MG63 (cell line): ENCODE measurements at regions not wholly inside any gene's neighbourhood (a gene's known extent, or its start where the extent isn't known, plus 50 kb on each side); places are given as distances from the start of the nearest gene placed in this dataset.
"Not testable (repeated sequence)": the region's sequence is repeated elsewhere in the genome, so short reads cannot be mapped to it uniquely, and the experiment has no call there.

Experiments used
- DNase-seq: peaks from one replicate; pipeline ENCODE4 v3.0.0-alpha.2; 2020
- H3K27me3 ChIP-seq: fragments of 250-450 bp; sonication (Bioruptor Pico); 2 replicates; pipeline ENCODE4 v1.5.1; 2020; ENCODE audit warnings: mild to moderate bottlenecking, moderate library complexity
- H3K36me3 ChIP-seq: fragments of 250-450 bp; sonication (Bioruptor Pico); 2 replicates; pipeline ENCODE4 v1.5.1; 2020; ENCODE audit warnings: mild to moderate bottlenecking, moderate library complexity
- H3K4me3 ChIP-seq: fragments of 250-450 bp; sonication (Bioruptor Pico); 2 replicates; pipeline ENCODE4 v1.5.1; 2020; ENCODE audit warnings: mild to moderate bottlenecking, moderate library complexity
- H3K9me3 ChIP-seq: fragments of 250-450 bp; sonication (Bioruptor Pico); 2 replicates; pipeline ENCODE4 v1.5.1; 2020; ENCODE audit warnings: mild to moderate bottlenecking, moderate library complexity

DNA sequence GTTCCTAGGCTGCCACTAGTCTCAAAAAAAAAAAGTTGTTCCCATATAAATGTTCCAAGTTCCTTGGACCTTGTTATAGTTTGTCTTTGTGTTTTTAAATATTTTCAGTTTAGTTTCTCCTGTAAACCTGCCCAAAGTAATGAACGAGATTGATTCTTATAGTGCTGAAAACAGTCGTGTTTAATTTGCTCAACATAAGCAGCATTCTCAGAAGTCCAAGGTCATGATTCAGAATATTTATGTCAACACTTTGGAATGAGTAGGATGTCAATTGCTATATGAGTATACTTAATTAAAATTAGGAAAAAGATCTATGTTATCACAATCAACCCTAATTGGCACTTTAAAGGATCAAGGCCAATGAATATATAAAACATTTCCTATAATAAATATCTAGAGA lies 510.9 kb downstream of the PPP4R3C start:
- Histone ChIP-seq H3K9me3 (no peaks in the 10 kb centered on the region), H3K36me3 (no peaks in the 10 kb centered on the region), H3K27me3 (no peaks in the 10 kb centered on the region), H3K4me3 (no peak overlapping the region)
- no peak for DNase-seq

DNA sequence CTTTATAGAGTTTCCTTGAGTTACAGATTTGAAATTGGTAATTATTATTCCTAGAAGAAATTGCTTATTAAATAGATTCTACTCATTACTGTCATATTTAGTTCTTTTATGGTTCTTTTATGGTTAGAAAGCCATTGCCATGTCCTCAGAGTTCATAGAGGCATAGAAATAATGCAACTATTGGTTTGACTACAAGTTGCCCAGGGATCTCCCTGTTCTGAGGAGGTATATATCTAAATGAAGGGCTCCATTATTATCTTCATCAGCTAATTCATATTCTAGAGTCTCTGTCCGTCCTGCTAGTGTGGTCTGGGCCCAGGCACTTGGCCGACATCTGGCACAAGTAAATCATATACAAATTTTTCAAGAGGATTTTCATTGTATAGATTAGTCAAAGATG lies 535.7 kb downstream of the PPP4R3C start:
- no peaks in the 10 kb centered on the region for H3K36me3 ChIP-seq
- no peaks in the 10 kb centered on the region for H3K9me3 ChIP-seq

GRCh38 chrX:26925088-26925487 lies 538.1 kb downstream of the PPP4R3C start:
- H3K4me3 ChIP-seq = no peak overlapping the region
- DNase-seq = no peak
- no peaks in the 10 kb centered on the region for H3K9me3 ChIP-seq
- H3K36me3 ChIP-seq = no peaks in the 10 kb centered on the region
- no peaks in the 10 kb centered on the region for H3K27me3 ChIP-seq

More for the DNA sequence above, 535.7 kb downstream of the PPP4R3C start:
- H3K4me3 ChIP-seq = no peak overlapping the region
- DNase-seq = no peak
- H3K27me3 ChIP-seq = no peaks in the 10 kb centered on the region

DNA sequence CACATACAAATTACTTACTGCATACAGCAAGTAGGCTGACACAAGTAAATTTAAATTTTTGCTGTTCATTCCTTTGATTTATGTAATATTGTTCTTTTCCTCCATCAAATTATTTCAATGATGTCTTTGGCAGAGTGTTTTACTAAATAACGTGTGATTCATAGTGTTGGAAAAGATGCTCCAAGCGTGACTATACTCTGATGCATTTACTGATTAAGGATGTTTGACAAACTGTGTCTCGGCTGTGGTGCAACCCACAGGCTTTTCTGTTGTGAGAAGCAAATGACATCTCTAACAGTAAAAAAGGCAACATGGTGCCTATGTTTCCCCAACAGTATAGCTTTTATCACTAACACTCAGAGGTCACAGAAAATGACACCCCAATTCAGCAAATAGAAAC lies 540.9 kb downstream of the PPP4R3C start:
- peak; percentile 17 for DNase-seq
- no peak overlapping the region for H3K4me3 ChIP-seq
- no peaks in the 10 kb centered on the region for H3K9me3 ChIP-seq
- H3K27me3 ChIP-seq = no peaks in the 10 kb centered on the region
- no peaks in the 10 kb centered on the region for H3K36me3 ChIP-seq

DNA sequence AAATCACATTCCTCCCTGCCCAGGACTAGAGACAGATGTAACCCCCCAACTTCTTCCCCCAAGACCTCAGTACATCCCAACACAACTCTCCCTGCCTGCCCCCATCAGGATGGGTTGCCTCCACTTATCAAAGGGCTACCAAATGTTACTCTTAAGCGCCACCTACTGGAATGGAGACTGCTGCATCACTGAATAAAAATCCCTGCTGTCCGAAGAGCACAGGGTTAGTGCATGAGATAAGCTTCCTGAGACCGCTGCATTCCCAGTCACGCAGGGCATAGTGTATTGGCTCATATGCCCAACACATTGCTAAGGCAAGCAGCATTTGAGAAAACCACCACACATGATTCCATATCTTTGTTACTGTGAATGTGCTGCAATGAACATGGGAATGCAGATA lies 544.5 kb downstream of the PPP4R3C start:
- H3K4me3 ChIP-seq = no peak overlapping the region
- DNase-seq = no peak
- no peaks in the 10 kb centered on the region for H3K9me3 ChIP-seq
- H3K27me3 ChIP-seq = no peaks in the 10 kb centered on the region
- no peaks in the 10 kb centered on the region for H3K36me3 ChIP-seq

DNA sequence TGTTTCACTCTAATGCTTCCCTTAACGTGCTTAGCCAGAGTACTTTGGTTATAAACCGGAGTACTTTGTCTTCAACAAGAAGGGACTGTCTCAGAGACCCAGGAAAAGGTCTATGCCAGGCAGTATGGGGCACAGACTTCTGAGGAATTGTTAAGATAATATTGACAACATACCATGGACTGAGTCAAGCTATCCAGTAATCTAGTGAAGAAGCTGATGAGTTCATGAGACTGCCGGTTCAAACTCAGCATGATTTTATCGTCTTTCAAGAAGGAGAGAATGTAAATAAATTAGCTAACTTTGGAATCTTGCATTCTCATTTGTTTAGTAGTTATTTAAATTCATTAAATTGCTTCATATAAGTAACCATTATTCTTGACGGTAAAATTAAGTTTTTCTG lies 546.1 kb downstream of the PPP4R3C start:
- H3K36me3 ChIP-seq = no peaks in the 10 kb centered on the region
- H3K4me3 ChIP-seq = no peak overlapping the region
- H3K9me3 ChIP-seq = no peaks in the 10 kb centered on the region
- no peaks in the 10 kb centered on the region for H3K27me3 ChIP-seq
- DNase-seq = no peak

DNA sequence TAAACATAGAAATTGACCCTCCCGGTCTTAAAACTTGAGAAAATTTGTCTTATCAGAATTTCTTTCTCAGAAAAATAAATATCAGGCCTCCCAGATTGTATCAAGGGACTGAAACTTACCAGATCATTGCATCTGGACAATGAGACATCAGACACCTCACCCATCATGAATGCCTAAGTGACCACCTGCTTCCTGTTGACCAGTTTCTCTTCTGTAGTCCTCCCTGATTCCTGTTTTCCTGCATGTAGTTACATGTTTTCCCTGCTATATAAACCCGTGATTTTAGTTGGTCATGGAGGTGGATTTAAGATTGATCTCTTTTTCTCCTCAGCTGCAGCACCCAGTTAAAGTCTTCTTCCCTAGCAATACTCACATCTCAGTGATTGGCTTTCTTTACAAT lies 548.1 kb downstream of the PPP4R3C start:
- H3K36me3 ChIP-seq = no peaks in the 10 kb centered on the region
- H3K9me3 ChIP-seq = no peaks in the 10 kb centered on the region
- no peak for DNase-seq
- H3K27me3 ChIP-seq = no peaks in the 10 kb centered on the region
- H3K4me3 ChIP-seq = no peak overlapping the region

DNA sequence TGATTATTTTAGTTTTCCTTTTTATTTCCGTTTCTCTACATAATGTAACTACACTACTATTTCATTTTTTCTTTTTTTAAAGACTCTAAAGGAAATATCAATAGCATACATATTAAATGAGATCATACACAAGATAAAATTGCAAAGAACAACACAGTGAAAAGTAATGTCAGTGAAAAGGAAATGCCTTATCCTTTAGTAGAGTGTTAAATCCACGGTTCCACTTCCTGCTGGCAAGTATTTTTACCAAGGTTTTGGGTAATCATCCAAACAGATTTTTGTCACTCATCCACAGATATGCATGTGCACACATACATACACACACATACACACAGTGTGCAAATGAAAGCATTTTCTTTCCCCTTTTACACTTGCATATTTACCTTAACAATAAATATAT lies 548.9 kb downstream of the PPP4R3C start:
- Histone ChIP-seq H3K36me3 (no peaks in the 10 kb centered on the region), H3K4me3 (no peak overlapping the region), H3K9me3 (no peaks in the 10 kb centered on the region), H3K27me3 (no peaks in the 10 kb centered on the region)
- DNase-seq = no peak

GRCh38 chrX:26911785-26912184 lies 551.4 kb downstream of the PPP4R3C start:
- not testable (repeated sequence) for H3K4me3 ChIP-seq, H3K27me3 ChIP-seq, H3K36me3 ChIP-seq, H3K9me3 ChIP-seq, DNase-seq

DNA sequence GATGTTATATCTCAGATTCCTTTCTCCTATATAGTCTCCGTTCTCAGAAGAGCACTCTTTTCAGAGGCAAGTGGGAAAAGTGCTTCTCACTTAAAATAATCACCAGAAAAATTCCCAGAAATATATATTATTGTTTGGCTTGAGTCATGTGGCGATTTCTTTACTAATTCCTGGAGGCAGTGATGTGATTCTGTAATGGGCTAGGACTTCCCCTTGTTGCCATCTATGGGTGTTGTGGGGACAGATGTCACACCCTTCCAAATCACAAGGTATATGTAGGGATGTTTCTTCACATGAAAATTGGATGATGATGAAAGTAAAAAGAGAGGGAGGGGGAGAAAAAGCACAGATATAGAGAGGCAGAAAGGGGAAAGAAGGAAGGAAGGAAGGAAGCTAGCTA lies 553.4 kb downstream of the PPP4R3C start:
- no peak for DNase-seq
- no peak overlapping the region for H3K4me3 ChIP-seq
- no peaks in the 10 kb centered on the region for H3K36me3 ChIP-seq
- no peaks in the 10 kb centered on the region for H3K9me3 ChIP-seq
- no peaks in the 10 kb centered on the region for H3K27me3 ChIP-seq

- Histone ChIP-seq H3K4me3 (no peak overlapping the region), H3K9me3 (no peaks in the 10 kb centered on the region), H3K36me3 (no peaks in the 10 kb centered on the region), H3K27me3 (no peaks in the 10 kb centered on the region)
- DNase-seq = no peak
Observed at GRCh38 chrX:26908218-26908617, 554.9 kb downstream of the PPP4R3C start.

DNA sequence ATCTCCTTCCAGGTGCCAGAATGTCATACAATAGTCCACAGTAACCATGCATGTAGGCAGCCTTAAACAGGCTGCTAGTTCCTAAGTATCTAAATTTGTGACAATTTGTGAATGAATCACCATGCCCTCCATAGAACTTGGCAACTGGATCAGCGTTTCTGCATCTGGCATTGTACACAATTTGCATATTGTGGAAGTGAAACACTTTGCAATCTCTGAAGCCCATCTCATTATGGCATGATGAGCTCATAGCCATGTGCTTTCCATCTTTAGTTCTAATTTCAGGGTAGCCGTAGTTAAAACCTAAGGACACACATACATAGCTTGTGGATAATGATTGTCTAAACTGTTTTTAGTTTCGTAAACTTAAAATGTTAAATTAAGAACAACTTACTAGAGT lies 573.6 kb downstream of the PPP4R3C start:
- DNase-seq = no peak
- no peak overlapping the region for H3K4me3 ChIP-seq

GRCh38 chrX:26873736-26874135 lies 589.4 kb downstream of the PPP4R3C start:
- H3K27me3 ChIP-seq = no peaks in the 10 kb centered on the region

More for the DNA sequence above, 573.6 kb downstream of the PPP4R3C start:
- Histone ChIP-seq H3K27me3 (no peaks in the 10 kb centered on the region), H3K36me3 (no peaks in the 10 kb centered on the region), H3K9me3 (no peaks in the 10 kb centered on the region)

GRCh38 chrX:26871967-26872366 lies 591.2 kb downstream of the PPP4R3C start:
- Histone ChIP-seq H3K9me3 (no peaks in the 10 kb centered on the region), H3K27me3 (no peaks in the 10 kb centered on the region), H3K4me3 (no peak overlapping the region), H3K36me3 (no peaks in the 10 kb centered on the region)
- no peak for DNase-seq

More at GRCh38 chrX:26873736-26874135, 589.4 kb downstream of the PPP4R3C start:
- Histone ChIP-seq H3K36me3 (no peaks in the 10 kb centered on the region), H3K9me3 (no peaks in the 10 kb centered on the region), H3K4me3 (no peak overlapping the region)
- DNase-seq = no peak

- Histone ChIP-seq H3K27me3 (no peaks in the 10 kb centered on the region), H3K4me3 (no peak overlapping the region), H3K36me3 (no peaks in the 10 kb centered on the region), H3K9me3 (no peaks in the 10 kb centered on the region)
- DNase-seq = no peak
Observed at GRCh38 chrX:26851981-26852380, 611.2 kb downstream of the PPP4R3C start.

DNA sequence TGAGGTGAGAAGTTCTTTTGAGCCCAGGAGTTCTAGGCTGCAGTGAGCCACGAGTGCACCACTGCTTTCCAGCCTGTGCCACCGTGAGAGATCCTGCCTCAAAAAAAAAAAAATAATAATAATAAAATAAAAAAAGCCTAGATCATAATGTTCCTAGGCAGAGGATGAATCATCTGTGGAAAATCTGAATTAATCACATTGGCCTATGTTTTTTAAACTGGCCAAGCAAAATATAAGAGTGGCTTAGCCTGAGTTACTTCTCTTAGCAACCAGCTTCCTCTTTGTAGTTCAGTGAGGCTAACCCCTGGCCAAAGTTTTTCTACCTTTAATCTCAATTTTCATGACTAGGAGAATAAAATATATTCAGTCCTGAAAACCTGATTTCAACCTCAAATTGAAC lies 614.6 kb downstream of the PPP4R3C start:
- Histone ChIP-seq H3K9me3 (no peaks in the 10 kb centered on the region), H3K4me3 (no peak overlapping the region), H3K36me3 (no peaks in the 10 kb centered on the region), H3K27me3 (no peaks in the 10 kb centered on the region)
- DNase-seq = no peak

GRCh38 chrX:26845056-26845455 lies 618.1 kb downstream of the PPP4R3C start:
- H3K4me3 ChIP-seq = no peak overlapping the region
- no peaks in the 10 kb centered on the region for H3K36me3 ChIP-seq
- H3K9me3 ChIP-seq = no peaks in the 10 kb centered on the region
- DNase-seq = peak; percentile 36
- no peaks in the 10 kb centered on the region for H3K27me3 ChIP-seq

GRCh38 chrX:26822448-26822847 lies 606.5 kb downstream of the MAGEB5 start:
- Histone ChIP-seq H3K9me3 (no peaks in the 10 kb centered on the region), H3K27me3 (no peaks in the 10 kb centered on the region), H3K36me3 (no peaks in the 10 kb centered on the region), H3K4me3 (no peak overlapping the region)
- DNase-seq = no peak

DNA sequence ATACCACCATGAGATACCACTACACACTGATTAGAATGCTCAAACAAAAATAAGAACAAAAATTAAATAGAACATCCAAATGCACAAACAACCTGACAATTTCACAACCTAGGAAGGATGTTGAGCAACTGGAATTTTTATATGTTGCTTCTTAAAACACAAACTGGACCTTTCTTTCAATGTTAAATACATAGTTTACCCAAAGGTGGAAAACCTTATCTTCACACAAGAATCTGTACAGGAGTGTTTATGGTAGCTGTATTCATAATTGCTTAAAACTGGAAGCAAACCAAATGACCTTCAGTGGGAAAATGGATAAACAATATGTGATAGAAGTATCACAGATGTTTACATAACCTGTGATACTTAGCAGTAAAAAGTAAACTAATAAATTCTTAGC lies 573.8 kb downstream of the MAGEB5 start:
- no peaks in the 10 kb centered on the region for H3K27me3 ChIP-seq
- no peaks in the 10 kb centered on the region for H3K36me3 ChIP-seq
- DNase-seq = no peak
- no peak overlapping the region for H3K4me3 ChIP-seq
- no peaks in the 10 kb centered on the region for H3K9me3 ChIP-seq
